GM19372 (cell line): ENCODE measurements at regions not wholly inside any gene's neighbourhood (a gene's known extent, or its start where the extent isn't known, plus 50 kb on each side); places are given as distances from the start of the nearest gene placed in this dataset.

Source experiments
- ATAC-seq: cut with Tn5 transposase; IDR thresholded peaks from one replicate; pipeline ENCODE4 v1.9.1; 2021; ENCODE audit warnings: mild to moderate bottlenecking, low read depth, moderate library complexity; ENCODE audit not compliant: unreplicated experiment

GRCh38 chr11:131043251-131043650 is 127.0 kb upstream of the SNX19 start:
- ATAC-seq, result no peak

GRCh38 chr11:131044851-131045250 is 128.6 kb upstream of the SNX19 start:
- ATAC-seq, result no peak

- ATAC-seq, result no peak
Measured at GRCh38 chr11:131052367-131052766, 136.1 kb upstream of the SNX19 start.

- ATAC-seq, result no peak
Measured at GRCh38 chr11:131056036-131056435, 139.8 kb upstream of the SNX19 start.

- ATAC-seq, result no peak
Measured at GRCh38 chr11:131063638-131064037, 147.4 kb upstream of the SNX19 start.

- ATAC-seq, result no peak
Measured at GRCh38 chr11:131064373-131064991, 148.2 kb upstream of the SNX19 start.

GRCh38 chr11:131065435-131066413 is 149.4 kb upstream of the SNX19 start:
- ATAC-seq, result no peak

GRCh38 chr11:131066551-131066950 is 150.3 kb upstream of the SNX19 start:
- ATAC-seq, result no peak

GRCh38 chr11:131070365-131070764 is 154.1 kb upstream of the SNX19 start:
- no peak for ATAC-seq

GRCh38 chr11:131073167-131073566 is 156.9 kb upstream of the SNX19 start:
- no peak for ATAC-seq

GRCh38 chr11:131074573-131074972 is 158.3 kb upstream of the SNX19 start:
- no peak for ATAC-seq

GRCh38 chr11:131077340-131077739 is 161.1 kb upstream of the SNX19 start:
- ATAC-seq, result no peak

GRCh38 chr11:131079036-131079435 is 162.8 kb upstream of the SNX19 start:
- ATAC-seq, result no peak

GRCh38 chr11:131089727-131090245 is 173.5 kb upstream of the SNX19 start:
- no peak for ATAC-seq

- ATAC-seq, result no peak
Measured at GRCh38 chr11:131092469-131092868, 176.2 kb upstream of the SNX19 start.

GRCh38 chr11:131094827-131095226 is 178.5 kb upstream of the SNX19 start:
- no peak for ATAC-seq

GRCh38 chr11:131095511-131096185 is 179.4 kb upstream of the SNX19 start:
- ATAC-seq, result no peak

GRCh38 chr11:131099013-131099412 is 182.7 kb upstream of the SNX19 start:
- no peak for ATAC-seq

GRCh38 chr11:131099746-131100145 is 183.5 kb upstream of the SNX19 start:
- ATAC-seq, result no peak

GRCh38 chr11:131108760-131109159 is 192.5 kb upstream of the SNX19 start:
- ATAC-seq, result no peak

- no peak for ATAC-seq
Measured at GRCh38 chr11:131109257-131109656, 193.0 kb upstream of the SNX19 start.
